A673 (cell line): ENCODE measurements at regions not wholly inside any gene's neighbourhood (a gene's known extent, or its start where the extent isn't known, plus 50 kb on each side); places are given as distances from the start of the nearest gene placed in this dataset.

ENCODE experiments used
- BruUV-seq: library from RNA; stranded (reverse); fragments of 400-500 nt; replicated peaks from 2 replicates; lab custom pipeline; 2021; lab: Mats Ljungman, UMichigan
- CTCF ChIA-PET: fragments of 300-600 bp; sonication (Branson Sonifier 250); formaldehyde crosslinking; loops from one replicate; lab custom pipeline; 2022; ENCODE audit warnings: antibody characterized with exemption; lab: Charles Lee
- POLR2A ChIA-PET: fragments of 300-600 bp; sonication (Branson Sonifier 250); formaldehyde crosslinking; loops from one replicate; lab custom pipeline; 2022; ENCODE audit warnings: antibody characterized with exemption; ENCODE audit not compliant: low non-redundant PET; lab: Charles Lee
- DNase-seq: peaks from one replicate; pipeline ENCODE4 v3.0.0-alpha.2; 2015; ENCODE audit warnings: low spot score
- H3K27ac ChIP-seq: fragments of 200-600 bp; sonication (generic); 2 replicates; pipeline ENCODE4 v1.5.1; 2016; ENCODE audit warnings: mixed run types, low read depth, mild to moderate bottlenecking, mixed read lengths, antibody characterized with exemption, low read length; ENCODE audit not compliant: poor library complexity, severe bottlenecking
- H3K27me3 ChIP-seq: fragments of 200-600 bp; sonication (generic); replicated peaks from 2 replicates; pipeline ENCODE4 v1.6.1; 2017; ENCODE audit warnings: mixed run types, low read depth, mild to moderate bottlenecking, mixed read lengths, antibody characterized with exemption, low read length; ENCODE audit not compliant: insufficient read depth, poor library complexity
- H3K36me3 ChIP-seq: fragments of 200-600 bp; sonication (generic); 2 replicates; pipeline ENCODE4 v1.6.1; 2016; ENCODE audit warnings: mixed run types, mild to moderate bottlenecking, mixed read lengths, antibody characterized with exemption, low read length; ENCODE audit not compliant: insufficient read depth, poor library complexity, severe bottlenecking
- H3K4me1 ChIP-seq: fragments of 200-600 bp; sonication (generic); 2 replicates; pipeline ENCODE4 v1.6.1; 2017; ENCODE audit warnings: mixed run types, mild to moderate bottlenecking, mixed read lengths, antibody characterized with exemption, low read length; ENCODE audit not compliant: insufficient read depth, poor library complexity, severe bottlenecking
- H3K4me3 ChIP-seq: fragments of 200-600 bp; sonication (generic); 2 replicates; pipeline ENCODE4 v1.5.1; 2016; ENCODE audit warnings: low read depth, mixed run types, mild to moderate bottlenecking, mixed read lengths, low read length; ENCODE audit not compliant: poor library complexity, severe bottlenecking
- H3K9me3 ChIP-seq: fragments of 200-600 bp; sonication (generic); 2 replicates; pipeline ENCODE4 v1.6.1; 2016; ENCODE audit warnings: mixed run types, low read depth, mild to moderate bottlenecking, mixed read lengths, antibody characterized with exemption, low read length; ENCODE audit not compliant: poor library complexity, severe bottlenecking
- CTCF ChIP-seq: fragments of 300-800, 200-600 bp; sonication (generic); conservative IDR thresholded peaks from 2 replicates; pipeline ENCODE4 v1.5.1; 2017; ENCODE audit warnings: low read depth, mild to moderate bottlenecking, antibody characterized with exemption, low read length, moderate library complexity, mixed read lengths
- EZH2 ChIP-seq: fragments of 200-600 bp; sonication (generic); IDR thresholded peaks from 2 replicates; pipeline ENCODE4 v1.6.1; 2017; ENCODE audit warnings: borderline replicate concordance, low read depth, mild to moderate bottlenecking, mixed read lengths, antibody characterized with exemption, low read length; ENCODE audit not compliant: poor library complexity, severe bottlenecking
- intact Hi-C: fragments of 100-400 bp; cut with micrococcal nuclease; formaldehyde crosslinking; loops from one replicate; pipeline ENCODE4 v1.10.0; 2022; ENCODE audit not compliant: unreplicated experiment

- Histone ChIP-seq H3K4me3 (no peak overlapping the region), H3K4me1 (peaks cover 72% of the 10 kb centered on the region), H3K36me3 (no peaks in the 10 kb centered on the region), H3K27me3 (no peaks in the 10 kb centered on the region), H3K9me3 (no peaks in the 10 kb centered on the region), H3K27ac (no peak overlapping the region)
- TF ChIP-seq CTCF (no peak), EZH2 (no peak)
- intact Hi-C loops, result no loop called here
- BruUV-seq, result no TSS peak
- CTCF ChIA-PET, result interaction anchor here (0.5 to 1.7 kb wide), 6 partner anchors 27 to 201 kb away, joined by 3 to 5 read pairs (median 3); no protein-coding TSS in a partner anchor
- DNase-seq, result no peak
- POLR2A ChIA-PET, result no interaction called here
Observed at GRCh38 chr11:123303924-123304323, 108.9 kb upstream of the CLMP start.

- intact Hi-C loops, result loop anchor here (1.0 kb wide), 1 partner anchor 176 kb away; no protein-coding TSS in a partner anchor
- CTCF ChIA-PET, result no interaction called here
- Histone ChIP-seq H3K27ac (no peak overlapping the region), H3K4me1 (peaks cover 64% of the 10 kb centered on the region), H3K4me3 (no peak overlapping the region), H3K27me3 (no peaks in the 10 kb centered on the region), H3K9me3 (no peaks in the 10 kb centered on the region), H3K36me3 (no peaks in the 10 kb centered on the region)
- peak; percentile 24; the same call in 1 of the 2 replicates for TF ChIP-seq CTCF
- TF ChIP-seq EZH2, result no peak
- no TSS peak for BruUV-seq
- POLR2A ChIA-PET, result no interaction called here
- peak; percentile 77 for DNase-seq
Observed at GRCh38 chr11:123302751-123303195, 107.7 kb upstream of the CLMP start.

GRCh38 chr11:123301696-123302400 lies 106.8 kb upstream of the CLMP start:
- CTCF ChIA-PET, result no interaction called here
- DNase-seq, result peak; percentile 79

More at GRCh38 chr11:123301696-123302400, 106.8 kb upstream of the CLMP start:
- peaks cover 55% of the 10 kb centered on the region for H3K4me1 ChIP-seq
- intact Hi-C loops, result loop anchor here (1.0 kb wide), 1 partner anchor 176 kb away; no protein-coding TSS in a partner anchor
- no peak overlapping the region for H3K27ac ChIP-seq
- no peaks in the 10 kb centered on the region for H3K27me3 ChIP-seq
- peak overlapping the region; percentile 19 for H3K4me3 ChIP-seq
- no TSS peak for BruUV-seq
- POLR2A ChIA-PET, result no interaction called here
- H3K9me3 ChIP-seq, result no peaks in the 10 kb centered on the region
- TF ChIP-seq CTCF (peak; percentile 84), EZH2 (no peak)
- no peaks in the 10 kb centered on the region for H3K36me3 ChIP-seq
